ENCODE measurements at regions not wholly inside any gene's neighbourhood (a gene's known extent, or its start where the extent isn't known, plus 50 kb on each side); places are given as distances from the start of the nearest gene placed in this dataset.

- no peak for ATAC-seq
- TF ChIP-seq POLR2A (IDR thresholded peaks at IDR 0.05) (no peak), CTCF (IDR thresholded peaks at IDR 0.05) (no peak)
- Histone ChIP-seq H3K9me3 (peaks cover 0 to 29% (median 6%) of the 10 kb centered on the region in 12 donors), H3K27me3 (peaks cover 0 to 3% (median 0%) of the 10 kb centered on the region in 9 donors), H3K4me3 (no peak overlapping the region), H3K4me1 (no peaks in the 10 kb centered on the region), H3K27ac (no peak overlapping the region), H3K36me3 (no peaks in the 10 kb centered on the region)
- WGBS, 4 donors: 66 to 87% (median 74%) methylated on average over 4 of the region's 4 CpGs
- no peak for DNase-seq
- intact Hi-C loops (cut with DNase I): no loop called here
Measured at GRCh38 chr11:134764966-134765365, 352.9 kb upstream of the B3GAT1 start.

GRCh38 chr11:134764367-134764766, 352.3 kb upstream of the B3GAT1 start:
- Histone ChIP-seq H3K27ac (no peak overlapping the region), H3K9me3 (peaks cover 0 to 29% (median 6%) of the 10 kb centered on the region in 12 donors), H3K4me1 (no peaks in the 10 kb centered on the region), H3K36me3 (no peaks in the 10 kb centered on the region), H3K27me3 (peaks cover 0 to 3% (median 0%) of the 10 kb centered on the region in 9 donors), H3K4me3 (no peak overlapping the region)
- ATAC-seq (no peak), DNase-seq (no peak)
- TF ChIP-seq POLR2A (IDR thresholded peaks at IDR 0.05) (no peak), CTCF (IDR thresholded peaks at IDR 0.05) (no peak)
- 58 to 87% (median 83%) methylated on average over 8 of the region's 8 CpGs for WGBS, 4 donors
- intact Hi-C loops (cut with DNase I): no loop called here

GRCh38 chr11:134763030-134763388, 351.0 kb upstream of the B3GAT1 start:
- no peak for ATAC-seq
- peak overlapping the region in 7 of 12 donors; percentile 12 to 51 (median 42) for H3K4me3 ChIP-seq
- 89 to 97% (median 93%) methylated on average over 10 to 16 of the region's 16 CpGs for WGBS, 4 donors
- TF ChIP-seq CTCF (IDR thresholded peaks at IDR 0.05) (no peak), POLR2A (IDR thresholded peaks at IDR 0.05) (no peak)
- no peak overlapping the region for H3K27ac ChIP-seq
- intact Hi-C loops (cut with DNase I): no loop called here
- no peaks in the 10 kb centered on the region for H3K36me3 ChIP-seq
- peaks cover 0 to 4% (median 0%) of the 10 kb centered on the region in 9 donors for H3K27me3 ChIP-seq
- no peaks in the 10 kb centered on the region for H3K4me1 ChIP-seq
- DNase-seq: no peak
- peaks cover 0 to 16% (median under 1%) of the 10 kb centered on the region in 12 donors for H3K9me3 ChIP-seq

- 58 to 93% (median 72%) methylated on average over 51 to 59 of the region's 59 CpGs for WGBS, 4 donors
- intact Hi-C loops (cut with DNase I): no loop called here
- TF ChIP-seq CTCF (IDR thresholded peaks at IDR 0.05) (no peak), POLR2A (IDR thresholded peaks at IDR 0.05) (no peak)
- H3K36me3 ChIP-seq: no peaks in the 10 kb centered on the region
- H3K4me3 ChIP-seq: peak overlapping the region in 8 of 12 donors; percentile 17 to 51 (median 41)
- peaks cover 0 to 11% (median 0%) of the 10 kb centered on the region in 12 donors for H3K9me3 ChIP-seq
- ATAC-seq (peak in 3 of 4 donors; percentile 26 to 86 (median 66)), DNase-seq (no peak)
- H3K4me1 ChIP-seq: no peaks in the 10 kb centered on the region
- H3K27ac ChIP-seq: no peak overlapping the region
- peaks cover 0 to 10% (median 0%) of the 10 kb centered on the region in 9 donors for H3K27me3 ChIP-seq
Measured at GRCh38 chr11:134762248-134763029, 350.4 kb upstream of the B3GAT1 start.

All from heart left ventricle (tissue), 16 donors.